Breast epithelium (tissue), 3 donors: ENCODE measurements at regions not wholly inside any gene's neighbourhood (a gene's known extent, or its start where the extent isn't known, plus 50 kb on each side); places are given as distances from the start of the nearest gene placed in this dataset.

ENCODE experiments used
- POLR2A ChIP-seq: fragments of 450-650 bp; IDR thresholded peaks from one replicate; pipeline ENCODE4 v1.6.1; 2016; ENCODE audit warnings: antibody characterized with exemption, mild to moderate bottlenecking, moderate library complexity
- POLR2AphosphoS5 ChIP-seq, 3 donors: sonication (generic); formaldehyde crosslinking; IDR thresholded peaks; one replicate each; pipeline ENCODE4 v1.6.1; 2017; ENCODE audit warnings: antibody characterized with exemption in 3 of 3
- TF ChIP-seq, protein P1 (sequence below), 3 donors: fragments of 450-650 bp; IDR thresholded peaks; one replicate each; pipeline ENCODE4 v1.5.1; 2016 to 2017; ENCODE audit warnings: antibody characterized with exemption in 3 of 3, mild to moderate bottlenecking in 3 of 3, moderate library complexity in 3 of 3

GRCh38 chr1:218711884-218712674 is 366.9 kb downstream of the TGFB2 start:
- TF ChIP-seq, protein P1, sequence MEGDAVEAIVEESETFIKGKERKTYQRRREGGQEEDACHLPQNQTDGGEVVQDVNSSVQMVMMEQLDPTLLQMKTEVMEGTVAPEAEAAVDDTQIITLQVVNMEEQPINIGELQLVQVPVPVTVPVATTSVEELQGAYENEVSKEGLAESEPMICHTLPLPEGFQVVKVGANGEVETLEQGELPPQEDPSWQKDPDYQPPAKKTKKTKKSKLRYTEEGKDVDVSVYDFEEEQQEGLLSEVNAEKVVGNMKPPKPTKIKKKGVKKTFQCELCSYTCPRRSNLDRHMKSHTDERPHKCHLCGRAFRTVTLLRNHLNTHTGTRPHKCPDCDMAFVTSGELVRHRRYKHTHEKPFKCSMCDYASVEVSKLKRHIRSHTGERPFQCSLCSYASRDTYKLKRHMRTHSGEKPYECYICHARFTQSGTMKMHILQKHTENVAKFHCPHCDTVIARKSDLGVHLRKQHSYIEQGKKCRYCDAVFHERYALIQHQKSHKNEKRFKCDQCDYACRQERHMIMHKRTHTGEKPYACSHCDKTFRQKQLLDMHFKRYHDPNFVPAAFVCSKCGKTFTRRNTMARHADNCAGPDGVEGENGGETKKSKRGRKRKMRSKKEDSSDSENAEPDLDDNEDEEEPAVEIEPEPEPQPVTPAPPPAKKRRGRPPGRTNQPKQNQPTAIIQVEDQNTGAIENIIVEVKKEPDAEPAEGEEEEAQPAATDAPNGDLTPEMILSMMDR (IDR thresholded peaks at IDR 0.05): no peak
- TF ChIP-seq POLR2AphosphoS5 (IDR thresholded peaks at IDR 0.05) (peak in 1 of 3 donors; percentile 68), POLR2A (no peak)
